ENCODE measurements at regions not wholly inside any gene's neighbourhood (a gene's known extent, or its start where the extent isn't known, plus 50 kb on each side); places are given as distances from the start of the nearest gene placed in this dataset.

- 89% methylated on average over 3 of the region's 3 CpGs for WGBS
- Histone ChIP-seq H3K36me3 (no peaks in the 10 kb centered on the region), H3K27ac (no peak overlapping the region), H3K4me3 (no peak overlapping the region), H3K27me3 (no peaks in the 10 kb centered on the region), H3K4me1 (no peaks in the 10 kb centered on the region), H3K9me3 (no peaks in the 10 kb centered on the region)
- no peak for TF ChIP-seq CTCF (IDR thresholded peaks at IDR 0.05)
- TF ChIP-seq POLR2A (IDR thresholded peaks at IDR 0.05): no peak
- TF ChIP-seq POLR2AphosphoS5 (IDR thresholded peaks at IDR 0.05): no peak
- TF ChIP-seq EP300 (IDR thresholded peaks at IDR 0.05): no peak
- no peak for DNase-seq (ENCODE audit: low spot score in 2 of 2)
Measured at GRCh38 chr4:189850239-189850856, 90.3 kb upstream of the FRG1 start.

- no peak overlapping the region for H3K27ac ChIP-seq
- no peaks in the 10 kb centered on the region for H3K9me3 ChIP-seq
- TF ChIP-seq POLR2A (IDR thresholded peaks at IDR 0.05): no peak
- TF ChIP-seq CTCF (IDR thresholded peaks at IDR 0.05): no peak
- no peak for TF ChIP-seq POLR2AphosphoS5 (IDR thresholded peaks at IDR 0.05)
- no peak for TF ChIP-seq EP300 (IDR thresholded peaks at IDR 0.05)
- 83% methylated on average over 4 of the region's 4 CpGs for WGBS
- no peaks in the 10 kb centered on the region for H3K36me3 ChIP-seq
- H3K4me1 ChIP-seq: no peaks in the 10 kb centered on the region
- no peaks in the 10 kb centered on the region for H3K27me3 ChIP-seq
- DNase-seq (ENCODE audit: low spot score in 2 of 2): no peak
- H3K4me3 ChIP-seq: no peak overlapping the region
Measured at GRCh38 chr4:189858435-189858834, 82.2 kb upstream of the FRG1 start.

GRCh38 chr4:189861101-189861500 is 79.6 kb upstream of the FRG1 start:
- TF ChIP-seq POLR2A (IDR thresholded peaks at IDR 0.05) (no peak), CTCF (IDR thresholded peaks at IDR 0.05) (no peak), POLR2AphosphoS5 (IDR thresholded peaks at IDR 0.05) (no peak), EP300 (IDR thresholded peaks at IDR 0.05) (no peak)

GRCh38 chr4:189869236-189869635 is 71.4 kb upstream of the FRG1 start:
- H3K27ac ChIP-seq: no peak overlapping the region
- no peaks in the 10 kb centered on the region for H3K4me1 ChIP-seq
- H3K9me3 ChIP-seq: no peaks in the 10 kb centered on the region
- H3K36me3 ChIP-seq: no peaks in the 10 kb centered on the region
- no peaks in the 10 kb centered on the region for H3K27me3 ChIP-seq
- H3K4me3 ChIP-seq: no peak overlapping the region
- DNase-seq (ENCODE audit: low spot score in 2 of 2): no peak
- WGBS: 76% methylated on average over 7 of the region's 7 CpGs
- TF ChIP-seq CTCF (IDR thresholded peaks at IDR 0.05) (no peak), POLR2AphosphoS5 (IDR thresholded peaks at IDR 0.05) (no peak), POLR2A (IDR thresholded peaks at IDR 0.05) (no peak), EP300 (IDR thresholded peaks at IDR 0.05) (no peak)

More at GRCh38 chr4:189861101-189861500, 79.6 kb upstream of the FRG1 start:
- Histone ChIP-seq H3K9me3 (no peaks in the 10 kb centered on the region), H3K27me3 (no peaks in the 10 kb centered on the region), H3K27ac (no peak overlapping the region), H3K4me3 (no peak overlapping the region), H3K4me1 (no peaks in the 10 kb centered on the region), H3K36me3 (no peaks in the 10 kb centered on the region)
- no peak for DNase-seq (ENCODE audit: low spot score in 2 of 2)

- Histone ChIP-seq H3K4me3 (no peak overlapping the region), H3K9me3 (no peaks in the 10 kb centered on the region), H3K27me3 (no peaks in the 10 kb centered on the region), H3K36me3 (no peaks in the 10 kb centered on the region), H3K27ac (no peak overlapping the region), H3K4me1 (no peaks in the 10 kb centered on the region)
- WGBS: 84% methylated on average over 8 of the region's 9 CpGs
- no peak for TF ChIP-seq POLR2AphosphoS5 (IDR thresholded peaks at IDR 0.05)
- TF ChIP-seq POLR2A (IDR thresholded peaks at IDR 0.05): no peak
- no peak for TF ChIP-seq EP300 (IDR thresholded peaks at IDR 0.05)
- TF ChIP-seq CTCF (IDR thresholded peaks at IDR 0.05): no peak
- no peak for DNase-seq (ENCODE audit: low spot score in 2 of 2)
Measured at GRCh38 chr4:189870511-189871234, 70.0 kb upstream of the FRG1 start.
